Activated CD4-positive, alpha-beta T cell treated with anti-CD3 and anti-CD28 coated beads for 36 hours (primary cell): ENCODE measurements at regions not wholly inside any gene's neighbourhood (a gene's known extent, or its start where the extent isn't known, plus 50 kb on each side); places are given as distances from the start of the nearest gene placed in this dataset.

ENCODE experiments used
- ATAC-seq: fragments of 200-7000 bp; cut with Tn5 transposase; one replicate; pipeline ENCODE4 v1.10.0; 2021; ENCODE audit warnings: mild to moderate bottlenecking, moderate library complexity
- CTCF ChIA-PET: fragments of 350-600 bp; sonication (Branson Sonifier 250); formaldehyde crosslinking; loops from one replicate; lab custom pipeline; 2021; ENCODE audit warnings: antibody characterized with exemption; lab: Charles Lee
- POLR2A ChIA-PET: fragments of 350-600 bp; sonication (Branson Sonifier 250); formaldehyde crosslinking; loops from one replicate; lab custom pipeline; 2021; ENCODE audit warnings: antibody characterized with exemption, inconsistent platforms; lab: Charles Lee
- DNase-seq: peaks from one replicate; pipeline ENCODE4 v3.0.0-alpha.2; 2020
- H3K27ac Mint-ChIP-seq: one replicate; pipeline ENCODE4 v1.8.0; 2021; ENCODE audit warnings: mixed read lengths
- H3K27me3 Mint-ChIP-seq: one replicate; pipeline ENCODE4 v1.8.0; 2021; ENCODE audit warnings: mixed read lengths
- H3K36me3 Mint-ChIP-seq: one replicate; pipeline ENCODE4 v1.8.0; 2021; ENCODE audit warnings: low read depth, mixed read lengths
- H3K4me1 Mint-ChIP-seq: one replicate; pipeline ENCODE4 v1.8.0; 2021; ENCODE audit warnings: mixed read lengths
- H3K4me3 Mint-ChIP-seq: one replicate; pipeline ENCODE4 v1.8.0; 2021; ENCODE audit warnings: mild to moderate bottlenecking, moderate library complexity, mixed read lengths
- H3K9me3 Mint-ChIP-seq: one replicate; pipeline ENCODE4 v1.8.0; 2021; ENCODE audit warnings: low read depth, mixed read lengths
- intact Hi-C, 2 experiments: fragments of 100-400 bp; cut with DNase I in 1 of 2; cut with micrococcal nuclease in 1 of 2; formaldehyde crosslinking; loops; one replicate each; pipeline versions ENCODE4 v1.14.2 to v1.15.1; 2022 to 2024; cut with DNase I, micrococcal nuclease

DNA sequence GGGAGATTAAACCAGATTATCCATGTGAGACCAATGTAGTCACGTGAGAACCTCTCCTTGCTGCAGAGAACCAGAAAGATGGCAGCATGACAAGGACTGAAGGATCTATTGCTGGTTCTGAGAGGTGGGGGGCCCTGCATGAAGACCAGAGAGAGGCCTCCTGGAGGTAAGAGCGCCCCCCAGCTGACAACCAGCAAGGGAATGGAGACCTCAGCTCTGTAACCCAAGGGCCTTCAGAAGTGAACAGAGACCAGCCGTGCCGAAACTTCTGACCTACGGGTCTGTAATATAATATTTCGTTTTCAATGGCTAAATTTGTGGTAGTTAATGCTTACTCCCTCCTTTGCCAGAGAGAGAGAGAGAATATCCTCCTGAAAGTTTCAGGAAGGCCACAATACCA lies 524.1 kb upstream of the TBX3 start:
- no peaks in the 10 kb centered on the region for H3K36me3 Mint-ChIP-seq
- H3K4me1 Mint-ChIP-seq = no peaks in the 10 kb centered on the region
- DNase-seq (no peak), ATAC-seq (no peak)
- intact Hi-C loops = no loop called here
- H3K9me3 Mint-ChIP-seq = peaks cover 2% of the 10 kb centered on the region
- H3K27ac Mint-ChIP-seq = no peak overlapping the region
- POLR2A ChIA-PET = no interaction called here
- H3K27me3 Mint-ChIP-seq = no peaks in the 10 kb centered on the region
- no peak overlapping the region for H3K4me3 Mint-ChIP-seq
- CTCF ChIA-PET = no interaction called here

GRCh38 chr12:115207216-115207915 lies 523.4 kb upstream of the TBX3 start:
- Mint-ChIP-seq H3K27me3 (no peaks in the 10 kb centered on the region), H3K4me1 (no peaks in the 10 kb centered on the region), H3K9me3 (peaks cover 2% of the 10 kb centered on the region), H3K4me3 (no peak overlapping the region), H3K27ac (no peak overlapping the region), H3K36me3 (no peaks in the 10 kb centered on the region)
- POLR2A ChIA-PET = no interaction called here
- intact Hi-C loops = no loop called here
- DNase-seq (no peak), ATAC-seq (no peak)
- CTCF ChIA-PET = no interaction called here

GRCh38 chr12:115206801-115207200 lies 522.8 kb upstream of the TBX3 start:
- no peak overlapping the region for H3K4me3 Mint-ChIP-seq
- H3K4me1 Mint-ChIP-seq = no peaks in the 10 kb centered on the region
- H3K27ac Mint-ChIP-seq = no peak overlapping the region
- intact Hi-C loops = no loop called here
- peaks cover 2% of the 10 kb centered on the region for H3K9me3 Mint-ChIP-seq
- DNase-seq = no peak
- no peaks in the 10 kb centered on the region for H3K27me3 Mint-ChIP-seq
- no peaks in the 10 kb centered on the region for H3K36me3 Mint-ChIP-seq
- ChIA-PET POLR2A (no interaction called here), CTCF (no interaction called here)
- no peak for ATAC-seq

GRCh38 chr12:115205755-115206308 lies 521.9 kb upstream of the TBX3 start:
- ATAC-seq = no peak
- intact Hi-C loops = no loop called here
- POLR2A ChIA-PET = no interaction called here
- Mint-ChIP-seq H3K27ac (no peak overlapping the region), H3K27me3 (no peaks in the 10 kb centered on the region), H3K9me3 (peaks cover 2% of the 10 kb centered on the region), H3K4me1 (no peaks in the 10 kb centered on the region), H3K4me3 (no peak overlapping the region), H3K36me3 (no peaks in the 10 kb centered on the region)
- CTCF ChIA-PET = no interaction called here
- DNase-seq = no peak

- ChIA-PET CTCF (no interaction called here), POLR2A (no interaction called here)
- intact Hi-C loops = no loop called here
- H3K36me3 Mint-ChIP-seq = no peaks in the 10 kb centered on the region
- no peak overlapping the region for H3K4me3 Mint-ChIP-seq
- DNase-seq (no peak), ATAC-seq (no peak)
- H3K9me3 Mint-ChIP-seq = no peaks in the 10 kb centered on the region
- H3K27me3 Mint-ChIP-seq = no peaks in the 10 kb centered on the region
- no peak overlapping the region for H3K27ac Mint-ChIP-seq
- no peaks in the 10 kb centered on the region for H3K4me1 Mint-ChIP-seq
Measured at GRCh38 chr12:115204957-115205754, 521.2 kb upstream of the TBX3 start.

GRCh38 chr12:115203701-115204100 lies 519.7 kb upstream of the TBX3 start:
- intact Hi-C loops = no loop called here
- H3K9me3 Mint-ChIP-seq = peaks cover 2% of the 10 kb centered on the region
- ATAC-seq (no peak), DNase-seq (no peak)
- no peaks in the 10 kb centered on the region for H3K27me3 Mint-ChIP-seq
- H3K4me3 Mint-ChIP-seq = no peak overlapping the region
- H3K27ac Mint-ChIP-seq = no peak overlapping the region
- CTCF ChIA-PET = no interaction called here
- no peaks in the 10 kb centered on the region for H3K4me1 Mint-ChIP-seq
- POLR2A ChIA-PET = no interaction called here
- no peaks in the 10 kb centered on the region for H3K36me3 Mint-ChIP-seq

DNA sequence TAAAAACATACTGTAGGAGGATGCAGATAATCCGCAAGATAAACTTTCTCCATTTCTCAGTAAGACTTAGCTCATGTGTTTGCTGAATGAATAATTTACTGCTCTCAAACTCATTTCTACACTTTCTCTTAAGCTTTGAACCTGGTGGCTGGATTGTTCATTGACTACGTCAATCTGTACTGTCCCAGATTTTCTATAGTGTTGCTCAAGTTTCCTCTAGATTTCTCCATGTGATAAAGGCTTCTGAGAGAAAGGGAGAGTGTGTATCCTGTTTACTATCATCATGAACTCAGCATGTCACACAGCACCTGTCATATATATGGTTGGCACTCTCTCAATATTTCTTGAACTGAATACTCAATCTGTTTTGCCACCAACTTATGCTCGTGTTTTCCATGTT lies 518.0 kb upstream of the TBX3 start:
- CTCF ChIA-PET = interaction anchor here (0.7 kb wide), 1 partner anchor 1776 kb away, joined by 3 read pairs; no protein-coding TSS in a partner anchor
- Mint-ChIP-seq H3K36me3 (no peaks in the 10 kb centered on the region), H3K27ac (no peak overlapping the region), H3K4me3 (no peak overlapping the region), H3K9me3 (peaks cover 4% of the 10 kb centered on the region), H3K27me3 (no peaks in the 10 kb centered on the region), H3K4me1 (no peaks in the 10 kb centered on the region)
- DNase-seq = no peak
- intact Hi-C loops = no loop called here
- POLR2A ChIA-PET = no interaction called here
- ATAC-seq = no peak

- no peaks in the 10 kb centered on the region for H3K27me3 Mint-ChIP-seq
- CTCF ChIA-PET = no interaction called here
- no peak overlapping the region for H3K4me3 Mint-ChIP-seq
- no peak overlapping the region for H3K27ac Mint-ChIP-seq
- H3K9me3 Mint-ChIP-seq = peaks cover 4% of the 10 kb centered on the region
- intact Hi-C loops = no loop called here
- no peaks in the 10 kb centered on the region for H3K4me1 Mint-ChIP-seq
- DNase-seq = no peak
- no peak for ATAC-seq
- H3K36me3 Mint-ChIP-seq = no peaks in the 10 kb centered on the region
- POLR2A ChIA-PET = no interaction called here
Measured at GRCh38 chr12:115199831-115200230, 515.9 kb upstream of the TBX3 start.

- CTCF ChIA-PET = interaction anchor here (0.7 kb wide), 1 partner anchor 714 kb away, joined by 4 read pairs; no protein-coding TSS in a partner anchor
- peaks cover 8% of the 10 kb centered on the region for H3K9me3 Mint-ChIP-seq
- POLR2A ChIA-PET = no interaction called here
Measured at GRCh38 chr12:115194857-115195256, 510.9 kb upstream of the TBX3 start.

GRCh38 chr12:115194448-115194847 lies 510.5 kb upstream of the TBX3 start:
- Mint-ChIP-seq H3K36me3 (no peaks in the 10 kb centered on the region), H3K4me3 (no peak overlapping the region), H3K4me1 (no peaks in the 10 kb centered on the region), H3K27me3 (no peaks in the 10 kb centered on the region), H3K9me3 (peaks cover 8% of the 10 kb centered on the region), H3K27ac (no peak overlapping the region)
- ChIA-PET CTCF (interaction anchor here (0.7 kb wide), 1 partner anchor 714 kb away, joined by 4 read pairs; no protein-coding TSS in a partner anchor), POLR2A (no interaction called here)
- no peak for DNase-seq
- ATAC-seq = no peak
- intact Hi-C loops = no loop called here

More at GRCh38 chr12:115194857-115195256, 510.9 kb upstream of the TBX3 start:
- H3K4me3 Mint-ChIP-seq = no peak overlapping the region
- no peaks in the 10 kb centered on the region for H3K4me1 Mint-ChIP-seq
- no peaks in the 10 kb centered on the region for H3K36me3 Mint-ChIP-seq
- no peaks in the 10 kb centered on the region for H3K27me3 Mint-ChIP-seq
- ATAC-seq = no peak
- DNase-seq = no peak
- no peak overlapping the region for H3K27ac Mint-ChIP-seq
- intact Hi-C loops = no loop called here

DNA sequence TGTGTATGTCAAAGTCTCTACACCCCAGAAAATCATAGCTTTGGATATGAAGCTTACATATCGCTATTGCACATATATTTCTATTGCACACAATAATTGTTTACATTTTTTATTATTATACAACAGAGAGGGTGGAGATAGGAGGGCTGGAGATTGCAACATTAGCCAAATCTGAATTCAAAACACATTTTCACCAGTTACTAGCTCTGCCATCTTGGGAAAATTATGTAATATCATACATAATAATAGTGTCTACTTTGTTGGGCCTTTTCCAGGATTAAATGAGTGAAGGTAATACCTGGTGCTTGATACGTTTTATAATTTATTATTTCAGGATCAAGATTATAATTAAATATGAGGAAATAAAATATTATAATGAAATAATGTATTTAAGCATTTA lies 507.4 kb upstream of the TBX3 start:
- CTCF ChIA-PET = no interaction called here
- Mint-ChIP-seq H3K36me3 (no peaks in the 10 kb centered on the region), H3K27ac (no peak overlapping the region), H3K9me3 (peaks cover 4% of the 10 kb centered on the region), H3K4me1 (no peaks in the 10 kb centered on the region), H3K4me3 (no peak overlapping the region), H3K27me3 (no peaks in the 10 kb centered on the region)
- POLR2A ChIA-PET = no interaction called here
- DNase-seq (no peak), ATAC-seq (no peak)
- intact Hi-C loops = no loop called here
